K562 (cell line): ENCODE measurements at regions not wholly inside any gene's neighbourhood (a gene's known extent, or its start where the extent isn't known, plus 50 kb on each side); places are given as distances from the start of the nearest gene placed in this dataset.

Experiments used
- ATAC-seq: fragments of 200-7000 bp; cut with Tn5 transposase; 3 replicates; pipeline ENCODE4 v1.9.1; 2020; ENCODE audit warnings: moderate library complexity
- BruUV-seq: library from RNA; stranded (reverse); fragments of 400-500 nt; replicated peaks from 2 replicates; lab custom pipeline; 2021; lab: Mats Ljungman, UMichigan
- CTCF ChIA-PET: fragments of 300-600 bp; formaldehyde crosslinking; extraction: SDS; loops from one replicate; lab custom pipeline; 2021; ENCODE audit warnings: low intra/inter-chr PET ratio; lab: Yijun Ruan, JAX
- POLR2A ChIA-PET: fragments of 300-600, 350-650 bp; sonication (Branson Sonifier 250); formaldehyde crosslinking; extraction: SDS; loops from one replicate; lab custom pipeline; 2021; ENCODE audit warnings: antibody characterized with exemption, inconsistent platforms; lab: Yijun Ruan, JAX
- DNase-seq, 4 experiments: peaks; one replicate each; pipeline versions ENCODE4 v3.0.0 to v3.0.0-alpha.2; 2011 to 2018; ENCODE audit warnings: low spot score in 3 of 4, mixed read lengths in 3 of 4; ENCODE audit errors: extremely low read depth in 1 of 4
- FAIRE-seq: peaks from 2 replicates; lab custom pipeline; 2011; peaks lifted over from hg19 to GRCh38; lab: Jason Lieb, UNC
- H2AFZ ChIP-seq: 2 replicates; pipeline ENCODE4 v1.6.0; 2011; ENCODE audit warnings: low read depth, low read length, control low read depth, inconsistent platforms
- H3K27ac ChIP-seq: fragments of 200-600 bp; 3 replicates; pipeline ENCODE4 v1.8.0; 2011; ENCODE audit warnings: low read depth, mild to moderate bottlenecking, control low read depth, inconsistent platforms, low read length, moderate library complexity, mixed read lengths; ENCODE audit errors: extremely low read depth
- H3K27me3 ChIP-seq, 2 experiments: fragments of 300-600 bp in 1 of 2; 2 replicates in 1 of 2; 3 replicates in 1 of 2; pipeline versions ENCODE4 v1.6.0 to v1.8.0; 2011; ENCODE audit warnings: inconsistent platforms in 2 of 2, low read length in 2 of 2, mild to moderate bottlenecking in 1 of 2, mixed read lengths in 1 of 2, moderate library complexity in 1 of 2; ENCODE audit not compliant: control insufficient read depth in 2 of 2, insufficient read depth in 2 of 2
- H3K36me3 ChIP-seq: fragments of 300-600 bp; 3 replicates; pipeline ENCODE4 v1.8.0; 2011; ENCODE audit warnings: mild to moderate bottlenecking, low read length, inconsistent platforms; ENCODE audit not compliant: control insufficient read depth, insufficient read depth
- H3K4me1 ChIP-seq, 2 experiments: fragments of 200-600 bp in 1 of 2; replicated peaks in 1 of 2; 2 replicates in 1 of 2; 3 replicates in 1 of 2; pipeline versions ENCODE4 v1.5.1 to v1.8.0; 2011; ENCODE audit warnings: inconsistent platforms in 2 of 2, low read length in 2 of 2, mild to moderate bottlenecking in 1 of 2, mixed read lengths in 1 of 2, moderate library complexity in 1 of 2; ENCODE audit not compliant: control insufficient read depth in 2 of 2, insufficient read depth in 2 of 2
- H3K4me2 ChIP-seq: 2 replicates; pipeline ENCODE4 v1.6.1; 2011; ENCODE audit warnings: low read length, control low read depth, inconsistent platforms, mixed read lengths; ENCODE audit not compliant: insufficient read depth
- H3K4me3 ChIP-seq: fragments of 200-600 bp; sonication (generic), shearing (Covaris generic); 2 replicates; pipeline ENCODE4 v1.5.1; 2016; ENCODE audit warnings: control low read depth, inconsistent platforms
- H3K79me2 ChIP-seq: fragments of 200-600 bp; 3 replicates; pipeline ENCODE4 v1.8.0; 2011; ENCODE audit warnings: low read length, inconsistent platforms; ENCODE audit not compliant: control insufficient read depth, insufficient read depth
- H3K9ac ChIP-seq, 2 experiments: 2 replicates each; pipeline versions ENCODE4 v1.6.0 to v1.6.1; 2011; ENCODE audit warnings: low read depth in 2 of 2, low read length in 2 of 2, control low read depth in 1 of 2, inconsistent platforms in 1 of 2, mild to moderate bottlenecking in 1 of 2, mixed read lengths in 1 of 2; ENCODE audit not compliant: insufficient read depth in 1 of 2
- H3K9me1 ChIP-seq: one replicate; pipeline ENCODE4 v1.6.0; 2011; ENCODE audit warnings: inconsistent platforms, mild to moderate bottlenecking, low read length, moderate library complexity; ENCODE audit not compliant: control insufficient read depth, insufficient read depth
- H3K9me3 ChIP-seq: replicated peaks from 2 replicates; pipeline ENCODE4 v1.5.1; 2011; ENCODE audit warnings: low read depth, low read length, inconsistent platforms; ENCODE audit not compliant: control insufficient read depth, insufficient read depth
- H4K20me1 ChIP-seq: replicated peaks from 2 replicates; pipeline ENCODE4 v1.6.1; 2011; ENCODE audit warnings: low read length, inconsistent platforms, mixed read lengths; ENCODE audit not compliant: control insufficient read depth, insufficient read depth
- ARID3A ChIP-seq: IDR thresholded peaks from 2 replicates; pipeline ENCODE4 v1.6.1; 2012; ENCODE audit warnings: low read depth, low read length, improper control_type of control experiment, borderline replicate concordance
- CAMTA2 ChIP-seq: fragments of 250-450 bp; sonication (Bioruptor Pico); conservative IDR thresholded peaks from 2 replicates; pipeline ENCODE4 v1.5.1; 2022
- DIDO1 ChIP-seq: fragments of 450-650 bp; IDR thresholded peaks from 2 replicates; pipeline ENCODE4 v1.6.1; 2016; ENCODE audit warnings: low read depth, missing biosample characterization, missing genetic modification characterization
- KLF13 ChIP-seq: fragments of 450-650 bp; IDR thresholded peaks from 2 replicates; pipeline ENCODE4 v1.6.1; 2016; ENCODE audit warnings: missing genetic modification characterization, low read depth, mild to moderate bottlenecking, missing compliant biosample characterization, moderate library complexity, borderline replicate concordance
- NBN ChIP-seq: fragments of 450-650 bp; IDR thresholded peaks from 2 replicates; pipeline ENCODE4 v1.6.1; 2016; ENCODE audit warnings: low read depth, mild to moderate bottlenecking
- POLR2AphosphoS2 ChIP-seq: IDR thresholded peaks from 2 replicates; pipeline ENCODE4 v1.6.1; 2012; ENCODE audit warnings: low read length, improper control_type of control experiment
- SP1 ChIP-seq: sonication (generic); formaldehyde crosslinking; IDR thresholded peaks from 2 replicates; pipeline ENCODE4 v1.8.1; 2022; ENCODE audit warnings: mild to moderate bottlenecking, missing genetic modification reagents
- ZBTB2 ChIP-seq: fragments of 450-650 bp; IDR thresholded peaks from 2 replicates; pipeline ENCODE4 v1.6.1; 2016; ENCODE audit warnings: antibody characterized with exemption
- ZBTB5 ChIP-seq: fragments of 450-650 bp; IDR thresholded peaks from 2 replicates; pipeline ENCODE4 v1.6.1; 2017; ENCODE audit warnings: antibody characterized with exemption
- ZNF146 ChIP-seq: IDR thresholded peaks from one replicate; pipeline ENCODE4 v1.6.1; 2018; ENCODE audit warnings: missing compliant biosample characterization; ENCODE audit not compliant: unreplicated experiment
- ZNF165 ChIP-seq: fragments of 250-450 bp; sonication (Bioruptor Pico); IDR thresholded peaks from 2 replicates; pipeline ENCODE4 v1.4.0; 2020; ENCODE audit warnings: borderline replicate concordance
- ZNF561 ChIP-seq: fragments of 450-650 bp; formaldehyde crosslinking; conservative IDR thresholded peaks from 2 replicates; pipeline ENCODE4 v1.4.0; 2020; ENCODE audit warnings: mild to moderate bottlenecking, moderate library complexity
- WGBS: fragments of 100-300 bp; shearing (Covaris generic); methylation state at CpG from one replicate; pipeline ENCODE4 v1.1.6; 2016; ENCODE audit warnings: low coverage, mixed read lengths; ENCODE audit not compliant: insufficient coverage; ENCODE audit errors: missing lambda C conversion rate; 5-methylcytosine and 5-hydroxymethylcytosine counted together
- in situ Hi-C: fragments of 300-500 bp; cut with MboI; formaldehyde crosslinking; loops from 4 replicates; pipeline ENCODE4 v1.15.0; 2018; ENCODE audit warnings: inconsistent platforms, mixed read lengths
- intact Hi-C: fragments of 100-400 bp; cut with micrococcal nuclease; formaldehyde crosslinking; loops from 2 replicates; pipeline ENCODE4 v1.14.2; 2022

- TF ChIP-seq ZBTB5: no peak
- no peak for TF ChIP-seq SP1 (CRISPR knock-in tag)
- TF ChIP-seq DIDO1 (tag): no peak
- TF ChIP-seq CAMTA2: no peak
- no peak for TF ChIP-seq ZNF561
These were observed 136.7 kb downstream of the PCTP start (continued) for GRCh38 chr17:55887531-55887930.

GRCh38 chr17:55889271-55889670, 138.4 kb downstream of the PCTP start:
- CTCF ChIA-PET: no interaction called here
- H3K4me1 ChIP-seq: no peaks in the 10 kb centered on the region
- H4K20me1 ChIP-seq: no peaks in the 10 kb centered on the region
- no peak for FAIRE-seq
- no peaks in the 10 kb centered on the region for H3K79me2 ChIP-seq
- H3K27me3 ChIP-seq: no peaks in the 10 kb centered on the region
- H3K4me2 ChIP-seq: no peak overlapping the region
- POLR2A ChIA-PET: no interaction called here
- WGBS: 0% methylated on average over 1 of the region's 1 CpG
- no peaks in the 10 kb centered on the region for H3K9me3 ChIP-seq
- intact Hi-C loops (no loop called here), in situ Hi-C loops (no loop called here)
- ATAC-seq: no peak
- no peak overlapping the region for H3K27ac ChIP-seq
- TF ChIP-seq NBN: no peak
- no peak for TF ChIP-seq ZNF165 (CRISPR knock-in tag)
- TF ChIP-seq ZBTB2: no peak
- TF ChIP-seq ARID3A: no peak
- TF ChIP-seq KLF13 (tag): no peak
- TF ChIP-seq POLR2AphosphoS2: no peak
- TF ChIP-seq ZNF146 (CRISPR knock-in tag): no peak
- no TSS peak for BruUV-seq
- no peak overlapping the region for H3K4me3 ChIP-seq
- no peak overlapping the region for H3K9ac ChIP-seq
- H3K36me3 ChIP-seq: no peaks in the 10 kb centered on the region
- no peak for DNase-seq
- no peaks in the 10 kb centered on the region for H3K9me1 ChIP-seq
- H2AFZ ChIP-seq: no peak overlapping the region
